Activated T-helper 2 cell treated with anti-CD3 and anti-CD28 coated beads, Interferon-gamma antibody, Interleukin-2, Interleukin-4, amounts not matched to agents 10 μg/mL and 5 μg/mL and 100 μg/mL, durations not matched to agents 14 hours and 24 hours and 36 hours (primary cell): ENCODE measurements at regions not wholly inside any gene's neighbourhood (a gene's known extent, or its start where the extent isn't known, plus 50 kb on each side); places are given as distances from the start of the nearest gene placed in this dataset.

Experiments
- DNase-seq: peaks from one replicate; pipeline ENCODE4 v3.0.0; 2021; ENCODE audit warnings: low spot score
- H3K27ac Mint-ChIP-seq: one replicate; pipeline ENCODE4 v1.8.0; 2021; ENCODE audit warnings: mixed read lengths
- H3K27me3 Mint-ChIP-seq: one replicate; pipeline ENCODE4 v1.8.0; 2021; ENCODE audit warnings: low read depth, mixed read lengths
- H3K36me3 Mint-ChIP-seq: one replicate; pipeline ENCODE4 v1.8.0; 2021; ENCODE audit warnings: low read depth, mixed read lengths
- H3K4me1 Mint-ChIP-seq: one replicate; pipeline ENCODE4 v1.8.0; 2021; ENCODE audit warnings: low read depth, mixed read lengths
- H3K4me3 Mint-ChIP-seq: one replicate; pipeline ENCODE4 v1.8.0; 2021; ENCODE audit warnings: low read depth, mild to moderate bottlenecking, moderate library complexity, mixed read lengths
- H3K9me3 Mint-ChIP-seq: one replicate; pipeline ENCODE4 v1.8.0; 2021; ENCODE audit warnings: mixed read lengths
- intact Hi-C: fragments of 100-400 bp; cut with micrococcal nuclease; formaldehyde crosslinking; loops from one replicate; pipeline ENCODE4 v1.15.1; 2023

GRCh38 chr6:4671587-4672115, 104.6 kb upstream of the CDYL start:
- intact Hi-C loops, result no loop called here
- Mint-ChIP-seq H3K36me3 (no peaks in the 10 kb centered on the region), H3K27ac (no peak overlapping the region), H3K4me3 (no peak overlapping the region), H3K9me3 (no peaks in the 10 kb centered on the region), H3K27me3 (no peaks in the 10 kb centered on the region), H3K4me1 (no peaks in the 10 kb centered on the region)
- no peak for DNase-seq

- Mint-ChIP-seq H3K27me3 (no peaks in the 10 kb centered on the region), H3K27ac (no peak overlapping the region), H3K9me3 (no peaks in the 10 kb centered on the region), H3K36me3 (no peaks in the 10 kb centered on the region), H3K4me1 (no peaks in the 10 kb centered on the region), H3K4me3 (no peak overlapping the region)
- intact Hi-C loops, result no loop called here
- no peak for DNase-seq
These were observed 105.3 kb upstream of the CDYL start for GRCh38 chr6:4670824-4671409.

GRCh38 chr6:4670290-4670689, 105.9 kb upstream of the CDYL start:
- intact Hi-C loops, result no loop called here
- H3K27ac Mint-ChIP-seq, result no peak overlapping the region
- no peaks in the 10 kb centered on the region for H3K4me1 Mint-ChIP-seq
- H3K27me3 Mint-ChIP-seq, result no peaks in the 10 kb centered on the region
- H3K4me3 Mint-ChIP-seq, result no peak overlapping the region
- no peaks in the 10 kb centered on the region for H3K36me3 Mint-ChIP-seq
- H3K9me3 Mint-ChIP-seq, result no peaks in the 10 kb centered on the region
- DNase-seq, result no peak

- intact Hi-C loops, result no loop called here
- no peaks in the 10 kb centered on the region for H3K27me3 Mint-ChIP-seq
- H3K27ac Mint-ChIP-seq, result no peak overlapping the region
- no peak overlapping the region for H3K4me3 Mint-ChIP-seq
- no peaks in the 10 kb centered on the region for H3K4me1 Mint-ChIP-seq
- no peaks in the 10 kb centered on the region for H3K36me3 Mint-ChIP-seq
- DNase-seq, result no peak
- no peaks in the 10 kb centered on the region for H3K9me3 Mint-ChIP-seq
These were observed 107.7 kb upstream of the CDYL start for GRCh38 chr6:4668271-4669179.

- Mint-ChIP-seq H3K27me3 (no peaks in the 10 kb centered on the region), H3K9me3 (no peaks in the 10 kb centered on the region), H3K27ac (no peak overlapping the region), H3K4me3 (no peak overlapping the region), H3K4me1 (no peaks in the 10 kb centered on the region), H3K36me3 (no peaks in the 10 kb centered on the region)
- intact Hi-C loops, result no loop called here
- DNase-seq, result no peak
These were observed 108.6 kb upstream of the CDYL start for GRCh38 chr6:4667591-4667990.

- H3K36me3 Mint-ChIP-seq, result no peaks in the 10 kb centered on the region
- no peaks in the 10 kb centered on the region for H3K4me1 Mint-ChIP-seq
- H3K4me3 Mint-ChIP-seq, result no peak overlapping the region
- intact Hi-C loops, result no loop called here
- H3K27ac Mint-ChIP-seq, result no peak overlapping the region
- H3K27me3 Mint-ChIP-seq, result no peaks in the 10 kb centered on the region
- no peak for DNase-seq
- H3K9me3 Mint-ChIP-seq, result no peaks in the 10 kb centered on the region
These were observed 109.2 kb upstream of the CDYL start for GRCh38 chr6:4666886-4667513.

- Mint-ChIP-seq H3K9me3 (no peaks in the 10 kb centered on the region), H3K4me3 (no peak overlapping the region), H3K27ac (no peak overlapping the region), H3K27me3 (no peaks in the 10 kb centered on the region), H3K36me3 (no peaks in the 10 kb centered on the region), H3K4me1 (no peaks in the 10 kb centered on the region)
- DNase-seq, result no peak
- intact Hi-C loops, result no loop called here
These were observed 110.5 kb upstream of the CDYL start for GRCh38 chr6:4665489-4666417.

- no peak for DNase-seq
- Mint-ChIP-seq H3K4me1 (no peaks in the 10 kb centered on the region), H3K27ac (no peak overlapping the region), H3K36me3 (no peaks in the 10 kb centered on the region), H3K9me3 (no peaks in the 10 kb centered on the region), H3K27me3 (no peaks in the 10 kb centered on the region), H3K4me3 (no peak overlapping the region)
- intact Hi-C loops, result no loop called here
These were observed 111.3 kb upstream of the CDYL start for GRCh38 chr6:4664911-4665310.

GRCh38 chr6:4664117-4664626, 112.0 kb upstream of the CDYL start:
- Mint-ChIP-seq H3K4me1 (no peaks in the 10 kb centered on the region), H3K27ac (no peak overlapping the region), H3K36me3 (no peaks in the 10 kb centered on the region), H3K27me3 (no peaks in the 10 kb centered on the region), H3K4me3 (no peak overlapping the region), H3K9me3 (no peaks in the 10 kb centered on the region)
- DNase-seq, result no peak
- intact Hi-C loops, result no loop called here

- H3K9me3 Mint-ChIP-seq, result no peaks in the 10 kb centered on the region
- intact Hi-C loops, result no loop called here
- no peaks in the 10 kb centered on the region for H3K4me1 Mint-ChIP-seq
- no peak overlapping the region for H3K4me3 Mint-ChIP-seq
- H3K36me3 Mint-ChIP-seq, result no peaks in the 10 kb centered on the region
- peaks cover 4% of the 10 kb centered on the region for H3K27me3 Mint-ChIP-seq
- no peak overlapping the region for H3K27ac Mint-ChIP-seq
- no peak for DNase-seq
These were observed 113.3 kb upstream of the CDYL start for GRCh38 chr6:4662886-4663285.

GRCh38 chr6:4661391-4661790, 114.8 kb upstream of the CDYL start:
- intact Hi-C loops, result no loop called here

More at GRCh38 chr6:4661391-4661790, 114.8 kb upstream of the CDYL start:
- Mint-ChIP-seq H3K27me3 (peaks cover 4% of the 10 kb centered on the region), H3K4me3 (no peak overlapping the region), H3K4me1 (no peaks in the 10 kb centered on the region), H3K27ac (no peak overlapping the region), H3K9me3 (no peaks in the 10 kb centered on the region), H3K36me3 (no peaks in the 10 kb centered on the region)
- no peak for DNase-seq
